Stimulated activated CD4-positive, alpha-beta T cell treated with anti-CD3 and anti-CD28 coated beads, Interleukin-1b, Interleukin-23, amount 100 ng/mL, for 4 hours (primary cell): ENCODE measurements at regions not wholly inside any gene's neighbourhood (a gene's known extent, or its start where the extent isn't known, plus 50 kb on each side); places are given as distances from the start of the nearest gene placed in this dataset.

Experiments
- DNase-seq, 2 donors: peaks; one replicate each; pipeline ENCODE4 v3.0.0-alpha.2; 2020; ENCODE audit warnings: low read depth in 2 of 2

- DNase-seq = no peak
Observed at GRCh38 chr10:121032460-121032859, 181.3 kb downstream of the WDR11 start.

GRCh38 chr10:121033366-121033765 is 182.2 kb downstream of the WDR11 start:
- no peak for DNase-seq

- DNase-seq = no peak
Observed at GRCh38 chr10:121036431-121036830, 185.3 kb downstream of the WDR11 start.

- DNase-seq = no peak
Observed at GRCh38 chr10:121041499-121041898, 190.3 kb downstream of the WDR11 start.

- DNase-seq = no peak
Observed at GRCh38 chr10:121041906-121042305, 190.7 kb downstream of the WDR11 start.

GRCh38 chr10:121042342-121042741 is 191.2 kb downstream of the WDR11 start:
- no peak for DNase-seq

- DNase-seq = no peak
Observed at GRCh38 chr10:121043124-121043849, 192.1 kb downstream of the WDR11 start.

- no peak for DNase-seq
Observed at GRCh38 chr10:121048749-121049148, 197.6 kb downstream of the WDR11 start.

GRCh38 chr10:121049489-121049888 is 198.3 kb downstream of the WDR11 start:
- no peak for DNase-seq

- DNase-seq = no peak
Observed at GRCh38 chr10:121049923-121050322, 198.8 kb downstream of the WDR11 start.

- no peak for DNase-seq
Observed at GRCh38 chr10:121051171-121051570, 200.0 kb downstream of the WDR11 start.

- no peak for DNase-seq
Observed at GRCh38 chr10:121051696-121052279, 200.6 kb downstream of the WDR11 start.

GRCh38 chr10:121053151-121053550 is 202.0 kb downstream of the WDR11 start:
- DNase-seq = no peak

- DNase-seq = no peak
Observed at GRCh38 chr10:121054874-121055273, 203.7 kb downstream of the WDR11 start.

- DNase-seq = no peak
Observed at GRCh38 chr10:121057269-121057668, 206.1 kb downstream of the WDR11 start.

GRCh38 chr10:121058082-121058481 is 206.9 kb downstream of the WDR11 start:
- DNase-seq = no peak

GRCh38 chr10:121059351-121059750 is 208.2 kb downstream of the WDR11 start:
- no peak for DNase-seq

GRCh38 chr10:121062115-121062514 is 211.0 kb downstream of the WDR11 start:
- DNase-seq = no peak

GRCh38 chr10:121063744-121064143 is 212.6 kb downstream of the WDR11 start:
- no peak for DNase-seq

GRCh38 chr10:121064491-121064890 is 213.3 kb downstream of the WDR11 start:
- no peak for DNase-seq

GRCh38 chr10:121065330-121065729 is 214.2 kb downstream of the WDR11 start:
- DNase-seq = no peak

GRCh38 chr10:121069061-121069850 is 218.1 kb downstream of the WDR11 start:
- DNase-seq = no peak
